Mammary epithelial cell (primary cell): ENCODE measurements at regions not wholly inside any gene's neighbourhood (a gene's known extent, or its start where the extent isn't known, plus 50 kb on each side); places are given as distances from the start of the nearest gene placed in this dataset.

ENCODE experiments used
- EZH2 ChIP-seq: IDR thresholded peaks from 2 replicates; pipeline ENCODE4 v1.6.1; 2012; ENCODE audit warnings: low read length, inconsistent platforms, borderline replicate concordance
- TF ChIP-seq, protein P1 (sequence below), 2 donors: IDR thresholded peaks in 1 of 2; conservative IDR thresholded peaks in 1 of 2; 2 replicates each; pipeline ENCODE4 v1.5.1; 2011 to 2012; ENCODE audit warnings: inconsistent platforms in 2 of 2, low read length in 2 of 2, mild to moderate bottlenecking in 2 of 2, control low read depth in 1 of 2, low read depth in 1 of 2; ENCODE audit not compliant: insufficient read depth in 1 of 2; ENCODE audit errors: extremely low read depth in 1 of 2

DNA sequence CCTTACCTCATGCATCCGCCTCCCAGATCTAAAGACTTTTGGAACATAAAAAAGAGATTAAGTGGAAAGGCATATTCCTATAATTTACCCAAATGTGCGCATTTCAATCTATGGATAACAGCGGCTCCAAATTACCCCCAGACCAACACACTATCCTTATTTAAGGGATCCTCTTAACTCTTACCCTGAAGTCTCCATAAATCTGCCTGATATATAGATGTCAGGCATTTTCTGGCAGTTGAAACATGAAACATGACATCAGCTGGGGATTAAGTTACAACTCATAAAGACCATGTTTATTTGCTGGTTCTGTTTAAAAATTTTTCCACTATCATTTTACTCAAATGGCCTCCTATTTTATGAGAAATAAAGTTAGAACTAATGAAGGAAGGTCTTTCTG, 478.5 kb upstream of the SALL1 start:
- TF ChIP-seq, protein P1, sequence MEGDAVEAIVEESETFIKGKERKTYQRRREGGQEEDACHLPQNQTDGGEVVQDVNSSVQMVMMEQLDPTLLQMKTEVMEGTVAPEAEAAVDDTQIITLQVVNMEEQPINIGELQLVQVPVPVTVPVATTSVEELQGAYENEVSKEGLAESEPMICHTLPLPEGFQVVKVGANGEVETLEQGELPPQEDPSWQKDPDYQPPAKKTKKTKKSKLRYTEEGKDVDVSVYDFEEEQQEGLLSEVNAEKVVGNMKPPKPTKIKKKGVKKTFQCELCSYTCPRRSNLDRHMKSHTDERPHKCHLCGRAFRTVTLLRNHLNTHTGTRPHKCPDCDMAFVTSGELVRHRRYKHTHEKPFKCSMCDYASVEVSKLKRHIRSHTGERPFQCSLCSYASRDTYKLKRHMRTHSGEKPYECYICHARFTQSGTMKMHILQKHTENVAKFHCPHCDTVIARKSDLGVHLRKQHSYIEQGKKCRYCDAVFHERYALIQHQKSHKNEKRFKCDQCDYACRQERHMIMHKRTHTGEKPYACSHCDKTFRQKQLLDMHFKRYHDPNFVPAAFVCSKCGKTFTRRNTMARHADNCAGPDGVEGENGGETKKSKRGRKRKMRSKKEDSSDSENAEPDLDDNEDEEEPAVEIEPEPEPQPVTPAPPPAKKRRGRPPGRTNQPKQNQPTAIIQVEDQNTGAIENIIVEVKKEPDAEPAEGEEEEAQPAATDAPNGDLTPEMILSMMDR (conservative IDR thresholded peaks at IDR 0.05 in 1 of 2, IDR thresholded peaks at IDR 0.05 in 1 of 2; ENCODE audit: extremely low read depth in 1 of 2, insufficient read depth in 1 of 2, low read depth in 1 of 2, low read length in 2 of 2) = no peak
- TF ChIP-seq EZH2 = no peak
